DMS53 treated with DMSO at 0.1 percent for 48 hours (cell line): ENCODE measurements at regions not wholly inside any gene's neighbourhood (a gene's known extent, or its start where the extent isn't known, plus 50 kb on each side); places are given as distances from the start of the nearest gene placed in this dataset.

Experiments used
- DNase-seq: peaks from one replicate; lab custom pipeline; 2025; ENCODE audit not compliant: unreplicated experiment; lab: John Stamatoyannopoulos, UW

DNA sequence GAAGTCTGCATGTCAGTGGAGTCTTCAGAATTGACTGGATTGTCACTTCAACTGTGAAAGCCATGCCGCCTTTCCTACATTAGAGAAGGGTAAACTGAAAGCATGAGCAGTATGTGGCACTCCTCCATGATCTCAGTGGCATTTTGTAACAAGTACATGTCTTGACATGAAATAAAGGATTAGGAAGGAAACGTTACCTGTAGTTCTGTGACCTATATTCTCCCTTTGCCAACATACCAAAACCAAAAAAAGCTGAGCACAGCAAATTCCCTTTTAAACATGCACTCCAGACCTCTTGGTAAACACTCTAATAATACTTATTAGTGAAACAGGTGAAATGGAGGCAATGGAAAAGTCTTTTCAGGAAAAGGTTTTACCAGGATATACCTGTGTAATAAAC lies 344.2 kb downstream of the GRIA2 start:
- DNase-seq: no peak

DNA sequence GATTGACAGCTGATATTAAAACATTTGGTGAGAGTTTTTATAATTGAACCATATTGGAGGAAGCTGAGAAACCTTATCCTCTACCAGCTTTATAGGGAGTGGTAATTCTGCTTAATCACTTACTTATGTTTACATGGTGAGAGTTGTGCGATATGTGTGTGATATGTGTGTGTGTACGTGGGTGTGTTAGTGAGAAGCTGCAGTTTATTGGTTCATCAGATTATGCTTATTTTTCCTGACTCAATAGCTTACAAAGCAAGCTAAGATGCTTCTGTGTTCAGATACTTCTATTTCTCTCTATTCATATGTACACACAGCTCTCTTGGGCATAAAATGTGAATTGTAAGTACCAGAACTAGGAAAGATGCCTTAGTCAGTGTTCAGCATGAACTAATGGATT lies 343.7 kb downstream of the GRIA2 start:
- DNase-seq: no peak

GRCh38 chr4:157558016-157558415 lies 337.5 kb downstream of the GRIA2 start:
- no peak for DNase-seq

DNA sequence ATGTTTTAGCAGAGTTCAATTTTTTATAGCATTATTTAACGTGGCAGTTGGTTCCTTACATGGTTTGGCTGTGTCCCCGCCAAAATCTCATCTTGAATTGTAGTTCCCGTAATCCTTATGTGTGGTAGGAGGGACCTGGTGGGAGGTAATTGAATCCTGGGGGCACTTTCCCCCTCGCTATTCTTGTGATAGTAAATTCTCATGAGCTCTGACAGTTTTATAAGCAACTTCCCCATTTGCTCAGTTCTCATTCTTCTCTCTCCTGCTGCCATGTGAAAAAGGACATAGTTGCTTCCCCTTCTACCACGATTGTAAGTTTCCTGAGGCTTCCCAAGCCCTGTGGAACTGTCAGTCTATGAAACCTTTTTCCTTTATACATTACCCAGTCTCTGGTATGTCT lies 329.5 kb downstream of the GRIA2 start:
- DNase-seq: no peak

DNA sequence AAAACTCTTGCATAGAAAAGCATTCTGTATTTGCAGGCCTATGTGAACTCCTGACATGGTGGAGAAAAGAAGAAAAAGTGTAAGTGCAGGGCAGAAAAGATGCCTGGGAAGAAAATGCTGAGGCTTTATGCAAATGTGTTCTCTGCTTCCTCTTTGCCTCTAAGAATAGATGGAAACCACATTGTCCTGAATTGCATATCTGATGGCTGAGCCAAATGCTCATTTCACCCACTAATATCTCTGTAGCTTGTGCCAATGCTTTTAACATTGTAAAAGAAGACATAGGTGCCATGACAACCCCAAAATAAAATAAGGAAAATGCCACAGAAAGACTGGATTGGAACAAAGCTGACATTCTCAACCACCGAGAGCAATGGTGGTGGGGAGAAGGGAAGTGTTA lies 307.4 kb downstream of the GRIA2 start:
- no peak for DNase-seq

- no peak for DNase-seq
Measured at GRCh38 chr4:157521906-157522305, 301.4 kb downstream of the GRIA2 start.

- DNase-seq: no peak
Measured at GRCh38 chr4:157514711-157515110, 294.2 kb downstream of the GRIA2 start.

DNA sequence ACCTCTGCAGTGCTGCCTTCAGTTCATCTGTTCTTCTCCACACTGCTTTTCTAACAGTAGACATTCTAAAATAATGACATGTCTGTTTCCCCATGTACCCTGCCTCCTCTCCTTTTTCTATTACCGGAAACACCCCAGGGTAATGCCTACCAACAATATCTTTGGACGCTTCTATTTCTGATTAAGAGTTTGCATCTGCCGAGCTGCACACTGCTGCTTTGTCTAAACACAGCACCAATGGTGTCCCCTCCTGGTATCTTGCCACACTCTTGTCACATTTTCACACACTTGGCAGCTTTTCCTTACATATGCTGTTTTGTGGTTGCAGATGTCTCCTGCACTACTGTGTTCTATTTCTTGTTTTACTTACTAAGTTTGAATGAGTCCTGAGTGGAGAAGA lies 288.8 kb downstream of the GRIA2 start:
- DNase-seq: no peak

- DNase-seq: no peak
Measured at GRCh38 chr4:157502656-157503055, 282.1 kb downstream of the GRIA2 start.

- no peak for DNase-seq
Measured at GRCh38 chr4:157459785-157460184, 239.3 kb downstream of the GRIA2 start.

GRCh38 chr4:157447195-157447594 lies 226.7 kb downstream of the GRIA2 start:
- DNase-seq: no peak

- DNase-seq: no peak
Measured at GRCh38 chr4:157444014-157444413, 223.5 kb downstream of the GRIA2 start.

GRCh38 chr4:157443537-157443936 lies 223.0 kb downstream of the GRIA2 start:
- no peak for DNase-seq

- DNase-seq: no peak
Measured at GRCh38 chr4:157425897-157426296, 205.4 kb downstream of the GRIA2 start.

DNA sequence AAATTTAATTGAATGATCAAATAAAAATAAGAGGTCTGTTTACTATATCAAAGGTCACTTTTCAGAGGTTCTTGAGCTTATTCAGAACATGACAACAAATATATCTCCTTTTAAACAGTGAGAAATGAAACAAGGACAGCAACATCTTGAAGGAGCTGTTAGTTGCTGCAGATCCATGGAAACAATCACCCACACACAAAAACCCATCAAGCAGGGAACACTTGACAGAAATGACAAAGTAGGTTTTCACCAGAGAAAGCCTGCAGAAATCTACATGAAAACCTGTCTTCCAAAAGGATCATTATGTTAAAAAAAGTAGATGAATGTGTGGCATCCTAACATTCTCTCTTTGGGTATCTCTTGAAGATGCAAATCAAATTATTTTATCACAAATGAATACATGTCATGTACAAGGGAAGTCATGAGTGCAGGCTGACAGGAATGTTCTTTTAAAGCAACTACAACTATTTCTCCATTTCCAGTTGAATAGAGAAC lies 203.0 kb downstream of the GRIA2 start:
- no peak for DNase-seq

- no peak for DNase-seq
Measured at GRCh38 chr4:157421365-157421764, 200.8 kb downstream of the GRIA2 start.
